ENCODE measurements at regions not wholly inside any gene's neighbourhood (a gene's known extent, or its start where the extent isn't known, plus 50 kb on each side); places are given as distances from the start of the nearest gene placed in this dataset.

DNA sequence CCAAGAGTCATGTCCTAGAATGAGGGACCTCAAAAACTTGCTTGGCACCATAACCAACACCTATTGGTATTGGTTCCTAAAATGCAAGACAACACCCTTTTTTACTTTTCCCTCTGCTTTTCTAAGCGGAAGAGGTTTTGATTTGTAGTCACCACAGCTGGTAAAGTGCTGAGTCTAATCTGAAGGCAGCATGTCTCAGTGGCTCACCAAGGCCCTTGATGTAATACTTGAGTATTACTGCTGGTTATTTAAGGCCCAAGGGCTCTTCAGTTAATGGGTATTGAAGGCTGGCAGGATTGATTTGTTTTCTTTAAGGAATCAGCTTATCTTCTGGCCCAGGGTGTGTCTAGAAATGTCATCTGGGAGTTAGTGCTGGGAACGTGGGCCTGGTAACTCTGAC lies 735.1 kb downstream of the GLUD2 start:
- intact Hi-C loops (cut with micrococcal nuclease): no loop called here

DNA sequence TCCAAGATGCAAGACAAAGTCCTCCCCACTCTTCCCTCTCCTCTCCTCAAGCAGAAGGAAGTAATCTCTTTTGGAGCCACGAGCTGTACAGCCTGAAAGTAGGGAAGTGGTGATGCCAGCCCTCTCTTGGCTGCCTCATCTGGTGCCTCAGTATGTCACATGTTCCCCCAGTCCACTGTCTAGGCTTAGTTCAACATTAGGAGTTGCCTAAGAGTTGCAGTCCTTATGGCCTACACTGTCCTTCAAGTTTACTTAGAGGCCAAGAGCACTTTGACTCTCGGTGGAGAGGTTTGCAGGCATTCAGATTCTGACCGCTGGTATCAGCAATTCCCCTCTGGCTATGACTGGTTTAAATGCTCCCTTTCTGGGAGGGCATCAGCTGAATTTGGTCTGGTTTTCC lies 735.6 kb downstream of the GLUD2 start:
- CTCF ChIA-PET: no interaction called here
- POLR2A ChIA-PET: no interaction called here
- intact Hi-C loops (cut with micrococcal nuclease): no loop called here
- no peak for ATAC-seq
- Mint-ChIP-seq H3K4me3 (no peak overlapping the region), H3K36me3 (ENCODE audit: low read depth) (no peaks in the 10 kb centered on the region), H3K27me3 (no peaks in the 10 kb centered on the region), H3K27ac (no peak overlapping the region), H3K4me1 (ENCODE audit: low read depth) (no peaks in the 10 kb centered on the region), H3K9me3 (no peaks in the 10 kb centered on the region)
- TF ChIP-seq, protein P1, sequence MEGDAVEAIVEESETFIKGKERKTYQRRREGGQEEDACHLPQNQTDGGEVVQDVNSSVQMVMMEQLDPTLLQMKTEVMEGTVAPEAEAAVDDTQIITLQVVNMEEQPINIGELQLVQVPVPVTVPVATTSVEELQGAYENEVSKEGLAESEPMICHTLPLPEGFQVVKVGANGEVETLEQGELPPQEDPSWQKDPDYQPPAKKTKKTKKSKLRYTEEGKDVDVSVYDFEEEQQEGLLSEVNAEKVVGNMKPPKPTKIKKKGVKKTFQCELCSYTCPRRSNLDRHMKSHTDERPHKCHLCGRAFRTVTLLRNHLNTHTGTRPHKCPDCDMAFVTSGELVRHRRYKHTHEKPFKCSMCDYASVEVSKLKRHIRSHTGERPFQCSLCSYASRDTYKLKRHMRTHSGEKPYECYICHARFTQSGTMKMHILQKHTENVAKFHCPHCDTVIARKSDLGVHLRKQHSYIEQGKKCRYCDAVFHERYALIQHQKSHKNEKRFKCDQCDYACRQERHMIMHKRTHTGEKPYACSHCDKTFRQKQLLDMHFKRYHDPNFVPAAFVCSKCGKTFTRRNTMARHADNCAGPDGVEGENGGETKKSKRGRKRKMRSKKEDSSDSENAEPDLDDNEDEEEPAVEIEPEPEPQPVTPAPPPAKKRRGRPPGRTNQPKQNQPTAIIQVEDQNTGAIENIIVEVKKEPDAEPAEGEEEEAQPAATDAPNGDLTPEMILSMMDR (IDR thresholded peaks at IDR 0.05): no peak
- DNase-seq: no peak

More for the DNA sequence above, 735.1 kb downstream of the GLUD2 start:
- no peaks in the 10 kb centered on the region for H3K27me3 Mint-ChIP-seq
- ATAC-seq (no peak), DNase-seq (no peak)
- no peak overlapping the region for H3K27ac Mint-ChIP-seq
- no peak overlapping the region for H3K4me3 Mint-ChIP-seq
- POLR2A ChIA-PET: no interaction called here
- CTCF ChIA-PET: no interaction called here
- no peaks in the 10 kb centered on the region for H3K36me3 Mint-ChIP-seq (ENCODE audit: low read depth)
- H3K9me3 Mint-ChIP-seq: no peaks in the 10 kb centered on the region
- TF ChIP-seq, protein P1 (IDR thresholded peaks at IDR 0.05): no peak
- no peaks in the 10 kb centered on the region for H3K4me1 Mint-ChIP-seq (ENCODE audit: low read depth)

DNA sequence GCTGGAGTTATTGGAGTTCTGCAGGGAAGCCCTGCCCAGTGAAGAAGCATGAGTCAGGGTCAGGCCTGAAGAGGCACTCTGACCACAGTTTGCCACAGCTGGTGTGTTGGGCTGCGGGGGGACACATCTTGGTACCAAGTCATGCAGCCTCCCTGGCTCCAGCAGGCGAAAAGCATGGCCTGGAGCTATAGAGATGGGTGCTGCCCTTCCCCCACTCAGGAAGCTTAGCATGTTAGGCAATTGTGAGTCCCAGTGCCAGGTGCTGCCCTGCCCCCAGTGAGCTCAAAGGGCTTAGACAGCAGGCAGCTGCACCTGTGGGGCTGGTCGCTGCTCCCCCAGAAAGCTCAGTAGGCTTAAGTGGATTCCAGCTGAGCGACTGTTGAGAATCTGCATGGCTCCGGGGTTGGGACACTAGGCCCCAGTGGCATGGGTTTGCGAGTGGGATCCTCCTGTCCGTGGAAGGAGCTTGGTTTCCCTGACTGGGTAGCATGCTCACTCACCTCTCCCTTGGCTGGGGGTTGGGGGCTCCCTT lies 755.5 kb downstream of the GLUD2 start:
- CTCF ChIA-PET: no interaction called here
- Mint-ChIP-seq H3K4me1 (ENCODE audit: low read depth) (no peaks in the 10 kb centered on the region), H3K9me3 (no peaks in the 10 kb centered on the region), H3K36me3 (ENCODE audit: low read depth) (no peaks in the 10 kb centered on the region), H3K4me3 (no peak overlapping the region), H3K27me3 (no peaks in the 10 kb centered on the region), H3K27ac (no peak overlapping the region)
- TF ChIP-seq, protein P1 (IDR thresholded peaks at IDR 0.05): no peak
- ATAC-seq (no peak), DNase-seq (no peak)
- POLR2A ChIA-PET: no interaction called here
- intact Hi-C loops (cut with micrococcal nuclease): no loop called here

DNA sequence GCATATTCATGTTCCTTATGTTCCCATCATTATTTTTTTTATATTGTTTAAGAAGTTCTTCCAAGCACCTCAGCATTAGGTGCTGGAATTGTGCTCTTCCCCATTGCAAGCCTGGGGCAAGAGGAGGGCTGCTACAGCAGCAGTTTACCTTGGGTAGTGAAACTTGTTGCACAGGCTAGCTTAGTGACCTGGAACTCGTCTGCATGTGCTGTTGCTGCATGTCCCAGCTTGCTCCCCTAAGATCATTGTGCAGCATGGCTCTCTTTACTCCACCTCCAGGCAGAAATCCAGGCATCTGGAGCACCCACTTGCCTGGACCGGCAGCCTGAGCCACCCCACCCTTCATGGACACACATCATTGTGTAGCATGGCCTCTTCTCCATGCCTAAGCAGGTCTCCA lies 776.0 kb downstream of the GLUD2 start:
- ATAC-seq: no peak
- TF ChIP-seq, protein P1 (IDR thresholded peaks at IDR 0.05): no peak
- H3K4me1 Mint-ChIP-seq (ENCODE audit: low read depth): no peaks in the 10 kb centered on the region
- H3K36me3 Mint-ChIP-seq (ENCODE audit: low read depth): no peaks in the 10 kb centered on the region
- no peak for DNase-seq
- no peaks in the 10 kb centered on the region for H3K9me3 Mint-ChIP-seq
- POLR2A ChIA-PET: no interaction called here
- intact Hi-C loops (cut with micrococcal nuclease): no loop called here
- no peaks in the 10 kb centered on the region for H3K27me3 Mint-ChIP-seq
- no peak overlapping the region for H3K27ac Mint-ChIP-seq
- CTCF ChIA-PET: no interaction called here
- H3K4me3 Mint-ChIP-seq: no peak overlapping the region

DNA sequence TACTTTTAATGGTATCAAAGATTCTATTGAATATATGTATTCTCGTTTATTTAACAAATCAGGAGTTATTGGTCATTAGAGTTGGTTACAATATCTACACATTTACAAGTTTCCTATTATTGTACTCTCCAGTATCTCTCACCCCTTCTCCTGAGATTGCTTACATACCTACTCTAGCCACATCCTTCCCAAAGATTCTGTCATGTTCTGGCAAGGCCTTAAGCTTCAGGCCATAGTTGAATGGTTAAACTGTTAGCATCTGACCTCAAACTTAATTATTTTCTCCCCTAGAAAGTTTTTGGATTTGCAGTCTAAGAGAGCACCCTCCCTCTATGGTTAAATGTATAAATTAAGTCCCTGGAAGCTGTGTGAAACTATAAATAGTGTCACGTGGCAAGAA lies 784.2 kb downstream of the GLUD2 start:
- ChIA-PET POLR2A (no interaction called here), CTCF (no interaction called here)
- no peak overlapping the region for H3K4me3 Mint-ChIP-seq
- TF ChIP-seq, protein P1 (IDR thresholded peaks at IDR 0.05): no peak
- H3K36me3 Mint-ChIP-seq (ENCODE audit: low read depth): no peaks in the 10 kb centered on the region
- H3K27ac Mint-ChIP-seq: no peak overlapping the region
- no peaks in the 10 kb centered on the region for H3K9me3 Mint-ChIP-seq
- DNase-seq (no peak), ATAC-seq (no peak)
- no peaks in the 10 kb centered on the region for H3K27me3 Mint-ChIP-seq
- H3K4me1 Mint-ChIP-seq (ENCODE audit: low read depth): no peaks in the 10 kb centered on the region
- intact Hi-C loops (cut with micrococcal nuclease): no loop called here

All from activated CD8-positive, alpha-beta T cell treated with anti-CD3 and anti-CD28 coated beads for 36 hours (primary cell).